Endothelial cell of umbilical vein (primary cell): ENCODE measurements at regions not wholly inside any gene's neighbourhood (a gene's known extent, or its start where the extent isn't known, plus 50 kb on each side); places are given as distances from the start of the nearest gene placed in this dataset.
A peak's percentile ranks its signal among the peaks of the same experiment; 100 is the strongest.

Experiments used
- BruUV-seq: library from RNA; stranded (reverse); fragments of 400-500 nt; replicated peaks from 2 replicates; lab custom pipeline; 2021; lab: Mats Ljungman, UMichigan
- CTCF ChIA-PET: fragments of 300-600, 350-600 bp; sonication (Branson Sonifier 250); formaldehyde crosslinking; loops from one replicate; lab custom pipeline; 2021; ENCODE audit warnings: antibody characterized with exemption, inconsistent platforms; lab: Charles Lee
- POLR2A ChIA-PET: fragments of 300-600, 350-600 bp; sonication (Branson Sonifier 250); formaldehyde crosslinking; loops from one replicate; lab custom pipeline; 2021; ENCODE audit warnings: antibody characterized with exemption, inconsistent platforms; lab: Charles Lee
- DNase-seq: peaks from one replicate; pipeline ENCODE4 v3.0.0-alpha.2; 2011; ENCODE audit warnings: low read depth, low spot score
- FAIRE-seq: peaks from 2 replicates; lab custom pipeline; 2011; peaks lifted over from hg19 to GRCh38; lab: Jason Lieb, UNC
- H2AFZ ChIP-seq: 2 replicates; pipeline ENCODE4 v1.6.0; 2012; ENCODE audit warnings: low read depth, low read length, control low read depth, inconsistent platforms
- H3K27ac ChIP-seq: 2 replicates; pipeline ENCODE4 v1.5.1; 2011; ENCODE audit warnings: low read depth, mild to moderate bottlenecking, control low read depth, low read length, moderate library complexity; ENCODE audit not compliant: insufficient read depth
- H3K27me3 ChIP-seq, 2 experiments: 2 replicates each; pipeline versions ENCODE4 v1.6.0 to v1.6.1; 2011; ENCODE audit warnings: low read length in 2 of 2, mixed read lengths in 1 of 2; ENCODE audit not compliant: control insufficient read depth in 2 of 2, insufficient read depth in 2 of 2
- H3K36me3 ChIP-seq, 2 experiments: 2 replicates in 1 of 2; 3 replicates in 1 of 2; pipeline ENCODE4 v1.5.1; 2011; ENCODE audit warnings: low read length in 2 of 2, mild to moderate bottlenecking in 1 of 2, moderate library complexity in 1 of 2; ENCODE audit not compliant: control insufficient read depth in 2 of 2, insufficient read depth in 2 of 2; ENCODE audit errors: extremely low read depth in 1 of 2
- H3K4me1 ChIP-seq: 3 replicates; pipeline ENCODE4 v1.5.1; 2011; ENCODE audit warnings: mild to moderate bottlenecking, low read length; ENCODE audit not compliant: control insufficient read depth, insufficient read depth; ENCODE audit errors: extremely low read depth
- H3K4me2 ChIP-seq: 2 replicates; pipeline ENCODE4 v1.6.1; 2011; ENCODE audit warnings: low read length, control low read depth, mixed read lengths; ENCODE audit not compliant: insufficient read depth
- H3K4me3 ChIP-seq, 3 experiments: fragments of 200-600 bp in 1 of 3; sonication (generic), shearing (Covaris generic) in 1 of 3; replicated peaks in 1 of 3; 2 replicates each; pipeline ENCODE4 v1.5.1; 2011 to 2016; ENCODE audit warnings: control low read depth in 3 of 3, low read length in 3 of 3, mild to moderate bottlenecking in 2 of 3, inconsistent platforms in 1 of 3, low read depth in 1 of 3, moderate library complexity in 1 of 3; ENCODE audit not compliant: insufficient read depth in 1 of 3
- H3K79me2 ChIP-seq: 2 replicates; pipeline ENCODE4 v1.6.0; 2012; ENCODE audit warnings: low read length, inconsistent platforms; ENCODE audit not compliant: control insufficient read depth, insufficient read depth
- H3K9ac ChIP-seq: replicated peaks from 2 replicates; pipeline ENCODE3; 2011; ENCODE audit warnings: low read length, control low read depth; ENCODE audit not compliant: insufficient read depth; ENCODE audit errors: extremely low read depth
- H3K9me1 ChIP-seq: replicated peaks from 3 replicates; pipeline ENCODE4 v1.6.0; 2011; ENCODE audit warnings: mild to moderate bottlenecking, low read length; ENCODE audit not compliant: control insufficient read depth, insufficient read depth; ENCODE audit errors: extremely low read depth
- H3K9me3 ChIP-seq: replicated peaks from 2 replicates; pipeline ENCODE4 v1.5.1; 2012; ENCODE audit warnings: low read length, inconsistent platforms; ENCODE audit not compliant: control insufficient read depth, insufficient read depth
- H4K20me1 ChIP-seq: replicated peaks from 2 replicates; pipeline ENCODE3; 2011; ENCODE audit warnings: mild to moderate bottlenecking, low read length; ENCODE audit not compliant: control insufficient read depth, insufficient read depth; ENCODE audit errors: extremely low read depth
- EZH2 ChIP-seq: IDR thresholded peaks from 2 replicates; pipeline ENCODE4 v1.6.1; 2012; ENCODE audit warnings: borderline replicate concordance, low read depth, mild to moderate bottlenecking, moderate library complexity, low read length, inconsistent platforms; ENCODE audit not compliant: severe bottlenecking
- FOS ChIP-seq: IDR thresholded peaks from 2 replicates; pipeline ENCODE4 v1.6.1; 2011; ENCODE audit warnings: mild to moderate bottlenecking, low read length, moderate library complexity, borderline replicate concordance; ENCODE audit not compliant: insufficient read depth
- GATA2 ChIP-seq: IDR thresholded peaks from 2 replicates; pipeline ENCODE4 v1.7.0; 2011; ENCODE audit warnings: low read depth, mild to moderate bottlenecking, moderate library complexity, mixed read lengths, low read length; ENCODE audit not compliant: insufficient read length, insufficient read depth
- JUN ChIP-seq: IDR thresholded peaks from 2 replicates; pipeline ENCODE4 v1.6.1; 2011; ENCODE audit warnings: borderline replicate concordance, low read depth; ENCODE audit not compliant: insufficient read length, insufficient read depth
- MAX ChIP-seq: IDR thresholded peaks from 2 replicates; pipeline ENCODE4 v1.6.1; 2011; ENCODE audit not compliant: insufficient read depth, insufficient read length
- MYC ChIP-seq: IDR thresholded peaks from one replicate; pipeline ENCODE4 v1.6.1; 2011; ENCODE audit warnings: mild to moderate bottlenecking, low read depth, low read length
- POLR2A ChIP-seq: IDR thresholded peaks from 2 replicates; pipeline ENCODE4 v1.6.1; 2012; ENCODE audit warnings: low read depth, mild to moderate bottlenecking, control low read depth, low read length
- POLR2AphosphoS5 ChIP-seq: IDR thresholded peaks from 2 replicates; pipeline ENCODE4 v1.6.1; 2012; ENCODE audit warnings: low read depth, mild to moderate bottlenecking, control low read depth, low read length, moderate library complexity; ENCODE audit not compliant: insufficient read depth
- dilution Hi-C: fragments of 300-500 bp; cut with MboI; formaldehyde crosslinking; loops from one replicate; pipeline ENCODE4 v1.15.0; 2019; ENCODE audit warnings: low sequenced_read_pairs; ENCODE audit not compliant: extremely low pct_ligation_motif_present
- intact Hi-C: fragments of 100-400 bp; cut with micrococcal nuclease; formaldehyde crosslinking; loops from one replicate; pipeline ENCODE4 v1.10.0; 2022
- TF ChIP-seq, protein P1 (sequence below), 2 donors: IDR thresholded peaks; 1 replicate in 1 of 2; 2 replicates in 1 of 2; pipeline ENCODE4 v1.5.1; 2011; ENCODE audit warnings: low read length in 2 of 2, mild to moderate bottlenecking in 2 of 2, moderate library complexity in 2 of 2, control low read depth in 1 of 2, inconsistent platforms in 1 of 2, low read depth in 1 of 2; ENCODE audit not compliant: insufficient read depth in 1 of 2; ENCODE audit errors: extremely low read depth in 1 of 2

DNA sequence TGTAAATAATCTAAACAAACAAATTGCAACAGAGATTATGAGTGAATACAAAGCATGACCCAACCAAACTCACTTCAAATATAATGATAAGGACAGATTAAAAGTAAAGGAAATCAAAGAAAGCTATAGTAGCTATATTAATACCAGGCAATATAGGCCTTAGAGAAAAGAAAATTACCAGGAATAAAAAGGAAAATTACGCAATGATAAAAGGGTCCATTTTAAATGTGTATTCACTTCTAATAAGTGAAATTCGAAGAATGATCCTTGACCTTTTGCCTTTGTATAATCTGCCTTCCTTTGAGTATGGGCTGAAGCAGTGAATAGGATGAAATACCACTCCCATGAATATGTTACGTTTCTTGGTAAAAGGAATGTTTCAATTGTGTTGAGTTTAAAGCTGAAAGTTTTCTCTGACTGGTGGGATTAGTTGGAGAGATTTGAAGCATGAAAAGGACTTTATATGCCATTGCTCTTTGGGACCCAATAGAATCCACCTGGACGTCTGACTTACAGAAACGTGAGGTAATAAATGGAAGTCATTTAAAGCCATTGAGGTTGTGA, 91.9 kb upstream of the HMGCLL1 start:
- FAIRE-seq, result peak; percentile 61
- H3K36me3 ChIP-seq, result no peaks in the 10 kb centered on the region
- TF ChIP-seq MAX (no peak), EZH2 (no peak), POLR2AphosphoS5 (no peak), MYC (no peak), JUN (no peak), POLR2A (no peak), GATA2 (no peak), FOS (no peak)
- TF ChIP-seq, protein P1, sequence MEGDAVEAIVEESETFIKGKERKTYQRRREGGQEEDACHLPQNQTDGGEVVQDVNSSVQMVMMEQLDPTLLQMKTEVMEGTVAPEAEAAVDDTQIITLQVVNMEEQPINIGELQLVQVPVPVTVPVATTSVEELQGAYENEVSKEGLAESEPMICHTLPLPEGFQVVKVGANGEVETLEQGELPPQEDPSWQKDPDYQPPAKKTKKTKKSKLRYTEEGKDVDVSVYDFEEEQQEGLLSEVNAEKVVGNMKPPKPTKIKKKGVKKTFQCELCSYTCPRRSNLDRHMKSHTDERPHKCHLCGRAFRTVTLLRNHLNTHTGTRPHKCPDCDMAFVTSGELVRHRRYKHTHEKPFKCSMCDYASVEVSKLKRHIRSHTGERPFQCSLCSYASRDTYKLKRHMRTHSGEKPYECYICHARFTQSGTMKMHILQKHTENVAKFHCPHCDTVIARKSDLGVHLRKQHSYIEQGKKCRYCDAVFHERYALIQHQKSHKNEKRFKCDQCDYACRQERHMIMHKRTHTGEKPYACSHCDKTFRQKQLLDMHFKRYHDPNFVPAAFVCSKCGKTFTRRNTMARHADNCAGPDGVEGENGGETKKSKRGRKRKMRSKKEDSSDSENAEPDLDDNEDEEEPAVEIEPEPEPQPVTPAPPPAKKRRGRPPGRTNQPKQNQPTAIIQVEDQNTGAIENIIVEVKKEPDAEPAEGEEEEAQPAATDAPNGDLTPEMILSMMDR (IDR thresholded peaks at IDR 0.05; ENCODE audit: extremely low read depth in 1 of 2, insufficient read depth in 1 of 2, low read depth in 1 of 2, low read length in 2 of 2), result no peak
- no peak for DNase-seq
- no peak overlapping the region for H3K4me3 ChIP-seq
- H3K9me1 ChIP-seq, result no peaks in the 10 kb centered on the region
- CTCF ChIA-PET, result no interaction called here
- BruUV-seq, result no TSS peak
- H3K27ac ChIP-seq, result no peak overlapping the region
- no peak overlapping the region for H2AFZ ChIP-seq
- no peaks in the 10 kb centered on the region for H3K79me2 ChIP-seq
- no peak overlapping the region for H3K4me2 ChIP-seq
- H3K9me3 ChIP-seq, result no peaks in the 10 kb centered on the region
- no peak overlapping the region for H3K9ac ChIP-seq
- no peaks in the 10 kb centered on the region for H3K27me3 ChIP-seq
- H4K20me1 ChIP-seq, result no peaks in the 10 kb centered on the region
- intact Hi-C loops, result no loop called here
- dilution Hi-C loops, result no loop called here
- POLR2A ChIA-PET, result no interaction called here
- H3K4me1 ChIP-seq, result no peaks in the 10 kb centered on the region
